ENCODE measurements at regions not wholly inside any gene's neighbourhood (a gene's known extent, or its start where the extent isn't known, plus 50 kb on each side); places are given as distances from the start of the nearest gene placed in this dataset.

GRCh38 chr1:234955107-234955731 is 173.4 kb downstream of the TOMM20 start (continued):
- TF ChIP-seq HNF4A (CRISPR knock-in tag; IDR thresholded peaks at IDR 0.05) (peak; percentile 84), SMC3 (IDR thresholded peaks at IDR 0.05; ENCODE audit: low read length) (peak; percentile 20; the same call in 1 of the 2 replicates), ELF3 (CRISPR knock-in tag; IDR thresholded peaks at IDR 0.05) (peak; percentile 74; the same call in 1 of the 2 replicates), ZMYM3 (CRISPR knock-in tag; IDR thresholded peaks at IDR 0.05) (peak; percentile 58; the same call in 1 of the 2 replicates), CBFB (CRISPR knock-in tag; IDR thresholded peaks at IDR 0.05) (no peak), FOXA3 (CRISPR knock-in tag; IDR thresholded peaks at IDR 0.05) (peak; percentile 35; the same call in 1 of the 2 replicates)

- Histone ChIP-seq H3K79me2 (ENCODE audit: insufficient read depth, low read length) (no peaks in the 10 kb centered on the region), H3K4me3 (replicated peaks in 1 of 3; ENCODE audit: insufficient read depth in 1 of 3, low read depth in 2 of 3, low read length in 3 of 3) (no peak overlapping the region; a peak in 1 of 6 replicates), H3K9me3 (ENCODE audit: low read length) (no peaks in the 10 kb centered on the region), H2AFZ (ENCODE audit: low read length) (no peak overlapping the region), H3K4me1 (ENCODE audit: insufficient read depth, low read length) (peaks cover 79% of the 10 kb centered on the region), H3K4me2 (ENCODE audit: low read depth, low read length) (no peak overlapping the region), H4K20me1 (ENCODE audit: insufficient read depth, low read length) (no peaks in the 10 kb centered on the region), H3K27me3 (ENCODE audit: control insufficient read depth in 1 of 2, insufficient read depth in 2 of 2, low read length in 2 of 2) (no peaks in the 10 kb centered on the region), H3K27ac (ENCODE audit: extremely low read length, insufficient read depth, low read length) (peak overlapping the region; percentile 100), H3K9ac (ENCODE audit: insufficient read depth, low read depth, low read length) (peak overlapping the region; percentile 52; the same call in 1 of the 2 replicates), H3K36me3 (replicated peaks in 1 of 2; ENCODE audit: control insufficient read depth in 1 of 2, insufficient read depth in 2 of 2, low read length in 2 of 2) (no peaks in the 10 kb centered on the region)
- in situ Hi-C loops (cut with HindIII; ENCODE audit: extremely low pct_ligation_motif_present, low pct_unique_long_range_greater_than_20kb), result loop anchor here (5.0 to 10.0 kb wide), 3 partner anchors 77 to 342 kb away; partner anchors contain the start of gene IRF2BP2
- ChIA-PET CTCF (ENCODE audit: low intra/inter-chr PET ratio, low total read pairs) (no interaction called here), POLR2A (interaction anchor here (0.6 to 13.1 kb wide), 18 partner anchors 9 to 353 kb away, joined by 3 to 657 read pairs (median 6); partner anchors contain the start of gene IRF2BP2)
- FAIRE-seq, result no peak
- ATAC-seq, result no peak
- 96% methylated on average over 6 of the region's 6 CpGs for WGBS (ENCODE audit: low lambda C conversion rate)
- intact Hi-C loops (cut with micrococcal nuclease; ENCODE audit: unreplicated experiment), result loop anchor here (5.0 kb wide), 1 partner anchor 32 kb away; no protein-coding TSS in a partner anchor
- BruUV-seq (replicated peaks), result no TSS peak
- no peak for DNase-seq (ENCODE audit: low spot score)
- TF ChIP-seq ZNF747 (CRISPR knock-in tag; IDR thresholded peaks at IDR 0.05; ENCODE audit: borderline replicate concordance) (no peak), MTA1 (CRISPR knock-in tag; IDR thresholded peaks at IDR 0.05; ENCODE audit: borderline replicate concordance) (no peak), ZNF530 (CRISPR knock-in tag; IDR thresholded peaks at IDR 0.05; ENCODE audit: low read depth) (no peak), BORCS8-MEF2B (CRISPR knock-in tag; IDR thresholded peaks at IDR 0.05) (no peak), ZNF543 (CRISPR knock-in tag; IDR thresholded peaks at IDR 0.05) (0 out of 2 replicates have a peak, but pooled peaks have one; percentile 22), ZNF430 (CRISPR knock-in tag; IDR thresholded peaks at IDR 0.05) (no peak), WIZ (CRISPR knock-in tag; IDR thresholded peaks at IDR 0.05) (no peak), HMG20A (CRISPR knock-in tag; IDR thresholded peaks at IDR 0.05; ENCODE audit: borderline replicate concordance) (no peak), ZNF7 (CRISPR knock-in tag; IDR thresholded peaks at IDR 0.05) (no peak), ZNF24 (IDR thresholded peaks at IDR 0.05) (no peak), ZNF574 (CRISPR knock-in tag; IDR thresholded peaks at IDR 0.05) (0 out of 2 replicates have a peak, but pooled peaks have one; percentile 1), KDM5B (CRISPR knock-in tag; IDR thresholded peaks at IDR 0.05; ENCODE audit: borderline replicate concordance) (no peak), ZNF761 (CRISPR knock-in tag; conservative IDR thresholded peaks at IDR 0.05) (0 out of 2 replicates have a peak, but pooled peaks have one; percentile 14), HNF4A (CRISPR knock-in tag; IDR thresholded peaks at IDR 0.05) (no peak), ZNF17 (CRISPR knock-in tag; IDR thresholded peaks at IDR 0.05) (no peak), ELF3 (CRISPR knock-in tag; IDR thresholded peaks at IDR 0.05) (no peak), ZBTB42 (CRISPR knock-in tag; IDR thresholded peaks at IDR 0.05) (no peak), ZNF775 (CRISPR knock-in tag; IDR thresholded peaks at IDR 0.05; ENCODE audit: borderline replicate concordance) (0 out of 2 replicates have a peak, but pooled peaks have one; percentile 39)
Measured at GRCh38 chr1:234954613-234955012, 174.0 kb downstream of the TOMM20 start.
